IMR-90 (cell line): ENCODE measurements at regions not wholly inside any gene's neighbourhood (a gene's known extent, or its start where the extent isn't known, plus 50 kb on each side); places are given as distances from the start of the nearest gene placed in this dataset.

Source experiments
- ATAC-seq: fragments of 200-7000 bp; cut with Tn5 transposase; 2 replicates; pipeline ENCODE4 v1.9.1; 2020; ENCODE audit warnings: low read depth, mild to moderate bottlenecking, moderate library complexity
- BruUV-seq: library from RNA; stranded (reverse); fragments of 400-500 nt; replicated peaks from 2 replicates; lab custom pipeline; 2021; lab: Mats Ljungman, UMichigan
- CTCF ChIA-PET: fragments of 300-600 bp; formaldehyde crosslinking; extraction: SDS; loops from one replicate; lab custom pipeline; 2021; ENCODE audit warnings: antibody characterized with exemption; lab: Yijun Ruan, JAX
- POLR2A ChIA-PET: fragments of 300-600 bp; sonication (Branson Sonifier 250); formaldehyde crosslinking; loops from one replicate; lab custom pipeline; 2022; ENCODE audit warnings: antibody characterized with exemption; ENCODE audit not compliant: unreplicated experiment; lab: Charles Lee
- DNase-seq: peaks from one replicate; pipeline ENCODE4 v3.0.0; 2013
- H2AFZ ChIP-seq: replicated peaks from 2 replicates; pipeline ENCODE3; 2013; ENCODE audit warnings: low read length, mild to moderate bottlenecking; ENCODE audit not compliant: poor library complexity
- H2AK5ac ChIP-seq: 2 replicates; pipeline ENCODE4 v1.6.1; 2013; ENCODE audit warnings: low read depth, low read length, inconsistent platforms
- H2AK9ac ChIP-seq: replicated peaks from 2 replicates; pipeline ENCODE3; 2013; ENCODE audit warnings: mild to moderate bottlenecking, low read depth, low read length, moderate library complexity; ENCODE audit not compliant: poor library complexity
- H2BK120ac ChIP-seq: 2 replicates; pipeline ENCODE4 v1.6.1; 2013; ENCODE audit warnings: low read depth, low read length, inconsistent platforms
- H2BK15ac ChIP-seq: 3 replicates; pipeline ENCODE4 v1.6.1; 2013; ENCODE audit warnings: low read depth, low read length, inconsistent platforms
- H2BK20ac ChIP-seq: 2 replicates; pipeline ENCODE4 v1.6.1; 2013; ENCODE audit warnings: low read depth, mild to moderate bottlenecking, inconsistent platforms, low read length, moderate library complexity
- H2BK5ac ChIP-seq: 2 replicates; pipeline ENCODE4 v1.6.1; 2013; ENCODE audit warnings: mild to moderate bottlenecking, low read depth, low read length, inconsistent platforms; ENCODE audit not compliant: poor library complexity, severe bottlenecking
- H3K14ac ChIP-seq: replicated peaks from 2 replicates; pipeline ENCODE4 v1.6.1; 2013; ENCODE audit warnings: low read depth, low read length, inconsistent platforms
- H3K18ac ChIP-seq: 2 replicates; pipeline ENCODE4 v1.6.1; 2013; ENCODE audit warnings: low read depth, low read length, control low read depth
- H3K23ac ChIP-seq: 2 replicates; pipeline ENCODE4 v1.6.1; 2013; ENCODE audit warnings: low read depth, low read length, inconsistent platforms
- H3K27ac ChIP-seq: 2 replicates; pipeline ENCODE4 v1.5.1; 2013; ENCODE audit warnings: mild to moderate bottlenecking, control low read depth, low read length; ENCODE audit not compliant: insufficient read depth
- H3K27me3 ChIP-seq: 2 replicates; pipeline ENCODE4 v1.6.1; 2013; ENCODE audit warnings: low read length; ENCODE audit not compliant: control insufficient read depth, insufficient read depth
- H3K36me3 ChIP-seq: 2 replicates; pipeline ENCODE4 v1.6.1; 2013; ENCODE audit warnings: low read length, mixed read lengths; ENCODE audit not compliant: control insufficient read depth, insufficient read depth
- H3K4ac ChIP-seq: 2 replicates; pipeline ENCODE4 v1.6.1; 2013; ENCODE audit warnings: low read depth, low read length, inconsistent platforms
- H3K4me1 ChIP-seq: 2 replicates; pipeline ENCODE4 v1.6.1; 2013; ENCODE audit warnings: low read length, mixed read lengths; ENCODE audit not compliant: control insufficient read depth, insufficient read depth
- H3K4me2 ChIP-seq: 2 replicates; pipeline ENCODE4 v1.6.1; 2013; ENCODE audit warnings: low read depth, mild to moderate bottlenecking, control low read depth, low read length, moderate library complexity
- H3K4me3 ChIP-seq: 2 replicates; pipeline ENCODE4 v1.5.1; 2013; ENCODE audit warnings: low read depth, mild to moderate bottlenecking, control low read depth, low read length, moderate library complexity; ENCODE audit not compliant: insufficient read depth
- H3K56ac ChIP-seq: 2 replicates; pipeline ENCODE4 v1.6.1; 2013; ENCODE audit warnings: low read length, inconsistent platforms; ENCODE audit not compliant: insufficient read depth; ENCODE audit errors: extremely low read depth
- H3K79me1 ChIP-seq, 2 experiments: 2 replicates each; pipeline ENCODE4 v1.6.1; 2013; ENCODE audit warnings: low read length in 2 of 2, inconsistent platforms in 1 of 2, low read depth in 1 of 2
- H3K9ac ChIP-seq: 2 replicates; pipeline ENCODE4 v1.6.1; 2013; ENCODE audit warnings: low read depth, low read length, control low read depth
- H3K9me1 ChIP-seq: 2 replicates; pipeline ENCODE4 v1.6.1; 2013; ENCODE audit warnings: low read length, inconsistent platforms; ENCODE audit not compliant: insufficient read depth
- H3K9me3 ChIP-seq: 2 replicates; pipeline ENCODE4 v1.6.1; 2013; ENCODE audit warnings: low read length; ENCODE audit not compliant: control insufficient read depth, insufficient read depth
- H4K20me1 ChIP-seq: 2 replicates; pipeline ENCODE4 v1.6.1; 2013; ENCODE audit warnings: low read length, inconsistent platforms; ENCODE audit not compliant: insufficient read depth
- H4K5ac ChIP-seq: 2 replicates; pipeline ENCODE4 v1.6.1; 2013; ENCODE audit warnings: mild to moderate bottlenecking, low read depth, low read length, control low read depth
- H4K8ac ChIP-seq, 2 experiments: 2 replicates each; pipeline ENCODE4 v1.6.1; 2013; ENCODE audit warnings: low read depth in 2 of 2, low read length in 2 of 2, control low read depth in 1 of 2, inconsistent platforms in 1 of 2
- H4K91ac ChIP-seq: 2 replicates; pipeline ENCODE4 v1.6.1; 2013; ENCODE audit warnings: low read depth, low read length, inconsistent platforms; ENCODE audit not compliant: insufficient read depth
- BHLHE40 ChIP-seq: fragments of 150-350 bp; IDR thresholded peaks from 2 replicates; pipeline ENCODE4 v1.6.1; 2016; ENCODE audit warnings: mild to moderate bottlenecking, low read depth, low read length
- CEBPB ChIP-seq: IDR thresholded peaks from 2 replicates; pipeline ENCODE4 v1.6.1; 2012; ENCODE audit warnings: low read depth, low read length, improper control_type of control experiment
- CHD1 ChIP-seq: IDR thresholded peaks from 2 replicates; pipeline ENCODE4 v1.6.1; 2012; ENCODE audit warnings: low read depth, low read length, improper control_type of control experiment
- FOS ChIP-seq: fragments of 150-350 bp; IDR thresholded peaks from 2 replicates; pipeline ENCODE4 v1.6.1; 2016; ENCODE audit warnings: low read depth, low read length
- MAFK ChIP-seq: IDR thresholded peaks from 2 replicates; pipeline ENCODE4 v1.6.1; 2012; ENCODE audit warnings: low read depth, low read length, improper control_type of control experiment
- MAZ ChIP-seq: IDR thresholded peaks from 2 replicates; pipeline ENCODE4 v1.6.1; 2012; ENCODE audit warnings: low read depth, mild to moderate bottlenecking, low read length, improper control_type of control experiment, moderate library complexity, borderline replicate concordance
- MXI1 ChIP-seq: IDR thresholded peaks from 2 replicates; pipeline ENCODE4 v1.6.1; 2012; ENCODE audit warnings: low read depth, mild to moderate bottlenecking, low read length, moderate library complexity, borderline replicate concordance
- NFE2L2 ChIP-seq: fragments of 150-350 bp; IDR thresholded peaks from 2 replicates; pipeline ENCODE4 v1.6.1; 2016; ENCODE audit warnings: low read depth, mild to moderate bottlenecking, low read length
- POLR2A ChIP-seq: IDR thresholded peaks from 2 replicates; pipeline ENCODE4 v1.6.1; 2012; ENCODE audit warnings: mild to moderate bottlenecking, low read depth, low read length
- RAD21 ChIP-seq: IDR thresholded peaks from 2 replicates; pipeline ENCODE4 v1.6.1; 2012; ENCODE audit warnings: low read length, improper control_type of control experiment
- RCOR1 ChIP-seq: IDR thresholded peaks from 2 replicates; pipeline ENCODE4 v1.6.1; 2012; ENCODE audit warnings: mild to moderate bottlenecking, low read length, improper control_type of control experiment; ENCODE audit not compliant: insufficient replicate concordance
- RFX5 ChIP-seq: IDR thresholded peaks from 2 replicates; pipeline ENCODE4 v1.8.0; 2012; ENCODE audit warnings: low read depth, mild to moderate bottlenecking, low read length, moderate library complexity
- SMC3 ChIP-seq: fragments of 150-350 bp; IDR thresholded peaks from 2 replicates; pipeline ENCODE4 v1.6.1; 2016; ENCODE audit warnings: low read depth, mild to moderate bottlenecking, antibody characterized with exemption, low read length, moderate library complexity
- USF2 ChIP-seq: fragments of 150-350 bp; IDR thresholded peaks from 2 replicates; pipeline ENCODE4 v1.6.1; 2017; ENCODE audit warnings: mild to moderate bottlenecking, antibody characterized with exemption, low read length, low read depth
- WGBS, 2 experiments: methylation state at CpG; one replicate each; pipeline versions ENCODE4 v1.1.5 to v1.1.7; 2013; ENCODE audit warnings: missing lambda C conversion rate in 2 of 2; ENCODE audit not compliant: insufficient read length in 1 of 2; ENCODE audit errors: extremely low coverage in 2 of 2; 5-methylcytosine and 5-hydroxymethylcytosine counted together
- dilution Hi-C: fragments of 300-500 bp; cut with HindIII; formaldehyde crosslinking; loops from one replicate; pipeline ENCODE4 v1.14.3; 2018; ENCODE audit warnings: low sequenced_read_pairs; ENCODE audit not compliant: unreplicated experiment
- in situ Hi-C: fragments of 300-500 bp; cut with MboI; formaldehyde crosslinking; loops from 3 replicates; pipeline ENCODE4 v1.14.3; 2019; ENCODE audit warnings: low sequenced_read_pairs, inconsistent platforms, mixed read lengths
- intact Hi-C: fragments of 100-400 bp; cut with micrococcal nuclease; formaldehyde crosslinking; loops from 2 replicates; pipeline ENCODE4 v1.10.0; 2022
- TF ChIP-seq, protein P1 (sequence below): conservative IDR thresholded peaks from 2 replicates; pipeline ENCODE4 v1.5.1; 2012; ENCODE audit warnings: mild to moderate bottlenecking, low read depth, low read length, improper control_type of control experiment
- TF ChIP-seq, protein P2 (sequence below): fragments of 150-350 bp; IDR thresholded peaks from 2 replicates; pipeline ENCODE4 v1.6.1; 2016; ENCODE audit warnings: low read depth, mild to moderate bottlenecking, low read length, moderate library complexity, borderline replicate concordance

DNA sequence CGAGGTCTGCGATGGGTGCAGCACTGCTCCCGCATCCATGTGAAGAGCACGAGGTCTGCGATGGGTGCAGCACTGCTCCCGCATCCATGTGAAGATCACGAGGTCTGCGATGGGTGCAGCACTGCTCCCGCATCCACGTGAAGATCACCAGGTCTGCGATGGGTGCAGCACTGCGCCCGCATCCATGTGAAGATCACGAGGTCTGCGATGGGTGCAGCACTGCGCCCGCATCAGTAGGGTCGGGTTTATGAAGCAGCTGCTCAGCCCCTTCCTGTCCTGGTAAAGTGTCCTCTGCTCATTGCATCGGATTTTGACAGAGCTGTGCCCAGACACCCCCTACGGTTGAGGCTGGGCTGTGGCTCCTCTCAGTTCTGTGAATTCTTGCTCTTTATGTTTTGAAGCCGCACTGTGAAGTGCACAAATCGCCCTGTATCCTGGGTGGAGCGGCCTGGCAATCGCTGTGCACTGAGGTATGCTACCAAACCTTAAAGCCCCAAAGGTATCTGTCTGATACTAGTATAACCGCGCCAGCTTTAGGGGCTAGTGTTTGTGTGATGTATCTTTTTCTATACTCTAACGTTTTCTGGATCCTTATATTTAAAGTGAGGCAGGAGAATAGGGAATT, 98.7 kb downstream of the CPZ start:
- POLR2A ChIA-PET, result no interaction called here
- no peak overlapping the region for H2BK120ac ChIP-seq
- no peak overlapping the region for H4K8ac ChIP-seq
- H3K4me3 ChIP-seq, result no peak overlapping the region
- no peak overlapping the region for H2BK15ac ChIP-seq
- H3K18ac ChIP-seq, result no peak overlapping the region
- H3K4me2 ChIP-seq, result no peak overlapping the region
- H3K23ac ChIP-seq, result no peak overlapping the region
- no peak overlapping the region for H3K9ac ChIP-seq
- no peak overlapping the region for H2AK5ac ChIP-seq
- H3K79me1 ChIP-seq, result no peaks in the 10 kb centered on the region
- H3K27ac ChIP-seq, result no peak overlapping the region
- H4K5ac ChIP-seq, result no peak overlapping the region
- 84% methylated on average over 19 of the region's 27 CpGs; no CpG with 5 or more reads in 1 of the 2 experiments for WGBS, 2 experiments
- ATAC-seq, result no peak
- no peaks in the 10 kb centered on the region for H3K9me1 ChIP-seq
- intact Hi-C loops, result loop anchor here (10.0 kb wide), 1 partner anchor 194 kb away; no protein-coding TSS in a partner anchor
- H3K9me3 ChIP-seq, result no peaks in the 10 kb centered on the region
- no peak overlapping the region for H2BK20ac ChIP-seq
- no peaks in the 10 kb centered on the region for H4K20me1 ChIP-seq
- H3K36me3 ChIP-seq, result no peaks in the 10 kb centered on the region
- TF ChIP-seq SMC3 (no peak), NFE2L2 (no peak), MXI1 (no peak), RCOR1 (no peak), FOS (no peak), MAZ (no peak), USF2 (no peak), CHD1 (no peak), POLR2A (no peak), RAD21 (no peak), MAFK (no peak), BHLHE40 (no peak), RFX5 (no peak), CEBPB (no peak)
- TF ChIP-seq, protein P1, sequence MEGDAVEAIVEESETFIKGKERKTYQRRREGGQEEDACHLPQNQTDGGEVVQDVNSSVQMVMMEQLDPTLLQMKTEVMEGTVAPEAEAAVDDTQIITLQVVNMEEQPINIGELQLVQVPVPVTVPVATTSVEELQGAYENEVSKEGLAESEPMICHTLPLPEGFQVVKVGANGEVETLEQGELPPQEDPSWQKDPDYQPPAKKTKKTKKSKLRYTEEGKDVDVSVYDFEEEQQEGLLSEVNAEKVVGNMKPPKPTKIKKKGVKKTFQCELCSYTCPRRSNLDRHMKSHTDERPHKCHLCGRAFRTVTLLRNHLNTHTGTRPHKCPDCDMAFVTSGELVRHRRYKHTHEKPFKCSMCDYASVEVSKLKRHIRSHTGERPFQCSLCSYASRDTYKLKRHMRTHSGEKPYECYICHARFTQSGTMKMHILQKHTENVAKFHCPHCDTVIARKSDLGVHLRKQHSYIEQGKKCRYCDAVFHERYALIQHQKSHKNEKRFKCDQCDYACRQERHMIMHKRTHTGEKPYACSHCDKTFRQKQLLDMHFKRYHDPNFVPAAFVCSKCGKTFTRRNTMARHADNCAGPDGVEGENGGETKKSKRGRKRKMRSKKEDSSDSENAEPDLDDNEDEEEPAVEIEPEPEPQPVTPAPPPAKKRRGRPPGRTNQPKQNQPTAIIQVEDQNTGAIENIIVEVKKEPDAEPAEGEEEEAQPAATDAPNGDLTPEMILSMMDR, result no peak
- TF ChIP-seq, protein P2, sequence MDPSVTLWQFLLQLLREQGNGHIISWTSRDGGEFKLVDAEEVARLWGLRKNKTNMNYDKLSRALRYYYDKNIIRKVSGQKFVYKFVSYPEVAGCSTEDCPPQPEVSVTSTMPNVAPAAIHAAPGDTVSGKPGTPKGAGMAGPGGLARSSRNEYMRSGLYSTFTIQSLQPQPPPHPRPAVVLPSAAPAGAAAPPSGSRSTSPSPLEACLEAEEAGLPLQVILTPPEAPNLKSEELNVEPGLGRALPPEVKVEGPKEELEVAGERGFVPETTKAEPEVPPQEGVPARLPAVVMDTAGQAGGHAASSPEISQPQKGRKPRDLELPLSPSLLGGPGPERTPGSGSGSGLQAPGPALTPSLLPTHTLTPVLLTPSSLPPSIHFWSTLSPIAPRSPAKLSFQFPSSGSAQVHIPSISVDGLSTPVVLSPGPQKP, result no peak
- H2AFZ ChIP-seq, result no peak overlapping the region
- H3K4ac ChIP-seq, result no peak overlapping the region
- no peak for DNase-seq
- no TSS peak for BruUV-seq
- CTCF ChIA-PET, result no interaction called here
- no peak overlapping the region for H3K56ac ChIP-seq
- no peaks in the 10 kb centered on the region for H3K4me1 ChIP-seq
- no peak overlapping the region for H2BK5ac ChIP-seq
- H3K14ac ChIP-seq, result no peak overlapping the region
- in situ Hi-C loops, result no loop called here
- no peak overlapping the region for H2AK9ac ChIP-seq
- peaks cover 3% of the 10 kb centered on the region; the same call in 1 of the 2 replicates for H3K27me3 ChIP-seq
- dilution Hi-C loops, result no loop called here
- no peak overlapping the region for H4K91ac ChIP-seq
